Mesenchymal stem cell (in vitro differentiated cells and primary cell): ENCODE measurements at regions not wholly inside any gene's neighbourhood (a gene's known extent, or its start where the extent isn't known, plus 50 kb on each side); places are given as distances from the start of the nearest gene placed in this dataset.
"Not testable (repeated sequence)": the region's sequence is repeated elsewhere in the genome, so short reads cannot be mapped to it uniquely, and the experiment has no call there.

ENCODE experiments used
- DNase-seq: peaks from one replicate; pipeline ENCODE4 v3.0.0-alpha.2; 2013
- H2AFZ ChIP-seq: one replicate; pipeline ENCODE4 v1.6.1; 2013; ENCODE audit warnings: low read depth, mild to moderate bottlenecking, control low read depth, inconsistent platforms, low read length, moderate library complexity
- H2AK5ac ChIP-seq: 2 replicates; pipeline ENCODE4 v1.6.1; 2013; ENCODE audit warnings: low read length, moderate library complexity, mild to moderate bottlenecking, inconsistent platforms; ENCODE audit not compliant: severe bottlenecking
- H2BK120ac ChIP-seq: one replicate; pipeline ENCODE4 v1.6.1; 2013; ENCODE audit warnings: low read depth, mild to moderate bottlenecking, inconsistent platforms, low read length, moderate library complexity
- H2BK12ac ChIP-seq, 2 experiments: one replicate each; pipeline ENCODE4 v1.6.1; 2013; ENCODE audit warnings: inconsistent platforms in 2 of 2, low read length in 2 of 2, mild to moderate bottlenecking in 2 of 2, moderate library complexity in 2 of 2, control low read depth in 1 of 2
- H2BK15ac ChIP-seq: one replicate; pipeline ENCODE4 v1.6.1; 2013; ENCODE audit warnings: mild to moderate bottlenecking, low read depth, inconsistent platforms; ENCODE audit not compliant: poor library complexity, severe bottlenecking
- H2BK5ac ChIP-seq: 2 replicates; pipeline ENCODE4 v1.6.1; 2013; ENCODE audit warnings: low read depth, mild to moderate bottlenecking, low read length, control low read depth, inconsistent platforms; ENCODE audit not compliant: poor library complexity, severe bottlenecking
- H3K14ac ChIP-seq, 2 experiments: one replicate each; pipeline ENCODE4 v1.6.1; 2013; ENCODE audit warnings: inconsistent platforms in 2 of 2, low read length in 2 of 2, control low read depth in 1 of 2, mild to moderate bottlenecking in 1 of 2, moderate library complexity in 1 of 2
- H3K18ac ChIP-seq, 2 experiments: one replicate each; pipeline ENCODE4 v1.6.1; 2013; ENCODE audit warnings: inconsistent platforms in 2 of 2, low read length in 2 of 2, control low read depth in 1 of 2, low read depth in 1 of 2, mild to moderate bottlenecking in 1 of 2
- H3K23ac ChIP-seq, 2 experiments: one replicate each; pipeline ENCODE4 v1.6.1; 2013; ENCODE audit warnings: inconsistent platforms in 2 of 2, low read length in 2 of 2, mild to moderate bottlenecking in 2 of 2, moderate library complexity in 2 of 2, control low read depth in 1 of 2
- H3K27ac ChIP-seq: 2 replicates; pipeline ENCODE4 v1.5.1; 2013; ENCODE audit warnings: mild to moderate bottlenecking, moderate library complexity, low read length, control low read depth, inconsistent platforms; ENCODE audit not compliant: poor library complexity, severe bottlenecking
- H3K27me3 ChIP-seq, 2 experiments: 2 replicates each; pipeline versions ENCODE4 v1.6.1 to v1.7.0; 2013; ENCODE audit warnings: low read length in 2 of 2, mild to moderate bottlenecking in 2 of 2, moderate library complexity in 2 of 2, control low read depth in 1 of 2, inconsistent platforms in 1 of 2; ENCODE audit not compliant: control insufficient read depth in 1 of 2, insufficient read depth in 1 of 2
- H3K36me3 ChIP-seq, 2 experiments: 2 replicates each; pipeline versions ENCODE4 v1.6.1 to v1.7.0; 2013; ENCODE audit warnings: low read length in 2 of 2, control low read depth in 1 of 2, inconsistent platforms in 1 of 2, low read depth in 1 of 2, mild to moderate bottlenecking in 1 of 2; ENCODE audit not compliant: insufficient read depth in 2 of 2, control insufficient read depth in 1 of 2
- H3K4ac ChIP-seq, 2 experiments: one replicate each; pipeline ENCODE4 v1.6.1; 2013; ENCODE audit warnings: inconsistent platforms in 2 of 2, low read length in 2 of 2, mild to moderate bottlenecking in 2 of 2, moderate library complexity in 2 of 2, control low read depth in 1 of 2, low read depth in 1 of 2
- H3K4me1 ChIP-seq: 2 replicates; pipeline ENCODE4 v1.6.1; 2013; ENCODE audit warnings: low read depth, low read length, control low read depth; ENCODE audit not compliant: control insufficient read depth, insufficient read depth
- H3K4me2 ChIP-seq: 2 replicates; pipeline ENCODE4 v1.6.1; 2013; ENCODE audit warnings: low read length, mild to moderate bottlenecking, inconsistent platforms; ENCODE audit not compliant: poor library complexity, severe bottlenecking
- H3K4me3 ChIP-seq, 2 experiments: 2 replicates each; pipeline versions ENCODE4 v1.5.1 to v1.7.0; 2013; ENCODE audit warnings: low read length in 2 of 2, mild to moderate bottlenecking in 2 of 2, control low read depth in 1 of 2, low read depth in 1 of 2; ENCODE audit not compliant: insufficient read depth in 1 of 2
- H3K79me1 ChIP-seq: replicated peaks from 2 replicates; pipeline ENCODE4 v1.6.1; 2013; ENCODE audit warnings: mild to moderate bottlenecking, control low read depth, low read length, inconsistent platforms; ENCODE audit not compliant: poor library complexity, severe bottlenecking
- H3K9ac ChIP-seq: 2 replicates; pipeline ENCODE4 v1.7.0; 2013; ENCODE audit warnings: mild to moderate bottlenecking, low read length, moderate library complexity
- H3K9me3 ChIP-seq: 2 replicates; pipeline ENCODE4 v1.7.0; 2013; ENCODE audit warnings: mild to moderate bottlenecking, low read length; ENCODE audit not compliant: control insufficient read depth
- H4K8ac ChIP-seq: one replicate; pipeline ENCODE4 v1.6.1; 2013; ENCODE audit warnings: inconsistent platforms, mild to moderate bottlenecking, low read length, moderate library complexity
- H4K91ac ChIP-seq: one replicate; pipeline ENCODE4 v1.6.1; 2013; ENCODE audit warnings: mild to moderate bottlenecking, low read length, inconsistent platforms
- WGBS: methylation state at CpG from one replicate; pipeline ENCODE4 v1.1.7; 2013; ENCODE audit warnings: mixed read lengths; 5-methylcytosine and 5-hydroxymethylcytosine counted together

- Histone ChIP-seq H4K91ac (no peak overlapping the region), H3K9ac (no peak overlapping the region), H3K18ac (no peak overlapping the region), H4K8ac (no peak overlapping the region), H3K4me2 (no peak overlapping the region), H3K27me3 (no peaks in the 10 kb centered on the region), H3K14ac (no peak overlapping the region), H2BK5ac (no peak overlapping the region), H3K4me1 (no peaks in the 10 kb centered on the region), H3K23ac (no peak overlapping the region), H2BK12ac (no peak overlapping the region), H3K4me3 (no peak overlapping the region), H3K79me1 (no peaks in the 10 kb centered on the region), H2BK120ac (no peak overlapping the region), H3K27ac (no peak overlapping the region), H2BK15ac (no peak overlapping the region), H3K36me3 (no peaks in the 10 kb centered on the region), H3K9me3 (no peaks in the 10 kb centered on the region), H2AK5ac (no peak overlapping the region), H3K4ac (no peak overlapping the region), H2AFZ (no peak overlapping the region)
- no peak for DNase-seq
Measured at GRCh38 chr5:66377747-66378146, 218.4 kb upstream of the MAST4 start.

- Histone ChIP-seq H3K27me3 (no peaks in the 10 kb centered on the region), H2BK5ac (no peak overlapping the region)
- 43% methylated on average over 1 of the region's 1 CpG for WGBS
Measured at GRCh38 chr5:66378407-66378806, 217.8 kb upstream of the MAST4 start.

GRCh38 chr5:66382152-66382551 is 214.0 kb upstream of the MAST4 start:
- Histone ChIP-seq H3K4me3 (no peak overlapping the region), H3K4ac (no peak overlapping the region), H3K4me2 (no peak overlapping the region), H3K23ac (no peak overlapping the region), H3K14ac (no peak overlapping the region), H2BK5ac (no peak overlapping the region), H2AK5ac (no peak overlapping the region), H3K9me3 (no peaks in the 10 kb centered on the region), H2BK15ac (no peak overlapping the region), H4K8ac (no peak overlapping the region), H2BK12ac (no peak overlapping the region), H3K79me1 (no peaks in the 10 kb centered on the region), H2AFZ (no peak overlapping the region), H3K27me3 (no peaks in the 10 kb centered on the region), H3K9ac (no peak overlapping the region), H3K18ac (no peak overlapping the region), H3K36me3 (no peaks in the 10 kb centered on the region), H3K27ac (no peak overlapping the region), H2BK120ac (no peak overlapping the region), H4K91ac (no peak overlapping the region), H3K4me1 (no peaks in the 10 kb centered on the region)
- DNase-seq: no peak
- WGBS: no CpG with 5 or more reads among the region's 3 CpGs

More at GRCh38 chr5:66378407-66378806, 217.8 kb upstream of the MAST4 start:
- no peak overlapping the region for H2BK120ac ChIP-seq
- H3K9ac ChIP-seq: no peak overlapping the region
- no peak overlapping the region for H3K23ac ChIP-seq
- H3K36me3 ChIP-seq: no peaks in the 10 kb centered on the region
- H3K9me3 ChIP-seq: no peaks in the 10 kb centered on the region
- no peak overlapping the region for H3K4me2 ChIP-seq
- H4K91ac ChIP-seq: no peak overlapping the region
- no peak overlapping the region for H2AFZ ChIP-seq
- H3K14ac ChIP-seq: no peak overlapping the region
- H3K79me1 ChIP-seq: no peaks in the 10 kb centered on the region
- DNase-seq: no peak
- no peak overlapping the region for H4K8ac ChIP-seq
- H3K4ac ChIP-seq: no peak overlapping the region
- no peaks in the 10 kb centered on the region for H3K4me1 ChIP-seq
- no peak overlapping the region for H3K4me3 ChIP-seq
- no peak overlapping the region for H2BK15ac ChIP-seq
- no peak overlapping the region for H2AK5ac ChIP-seq
- no peak overlapping the region for H3K18ac ChIP-seq
- H3K27ac ChIP-seq: no peak overlapping the region
- no peak overlapping the region for H2BK12ac ChIP-seq

GRCh38 chr5:66405145-66405544 is 191.0 kb upstream of the MAST4 start:
- not testable (repeated sequence) for H3K18ac ChIP-seq, H4K91ac ChIP-seq, H3K4me1 ChIP-seq, H2AFZ ChIP-seq, H3K4me2 ChIP-seq, H3K4me3 ChIP-seq, H2BK15ac ChIP-seq, DNase-seq, H4K8ac ChIP-seq, H3K14ac ChIP-seq, H2BK5ac ChIP-seq, H3K79me1 ChIP-seq, H3K27me3 ChIP-seq, H3K9ac ChIP-seq, H2BK120ac ChIP-seq, H3K4ac ChIP-seq, H2AK5ac ChIP-seq, H3K9me3 ChIP-seq, H2BK12ac ChIP-seq, H3K36me3 ChIP-seq, H3K23ac ChIP-seq, H3K27ac ChIP-seq
- 74% methylated on average over 3 of the region's 3 CpGs for WGBS
